Skeletal muscle satellite cell (primary cell): ENCODE measurements at regions not wholly inside any gene's neighbourhood (a gene's known extent, or its start where the extent isn't known, plus 50 kb on each side); places are given as distances from the start of the nearest gene placed in this dataset.

Experiments
- H3K27me3 ChIP-seq: 2 replicates; pipeline ENCODE4 v1.7.0; 2013; ENCODE audit warnings: low read length; ENCODE audit not compliant: control insufficient read depth, insufficient read depth
- H3K36me3 ChIP-seq: 2 replicates; pipeline ENCODE4 v1.7.0; 2013; ENCODE audit warnings: mild to moderate bottlenecking, control low read depth, low read length; ENCODE audit not compliant: insufficient read depth
- H3K4me1 ChIP-seq: 2 replicates; pipeline ENCODE4 v1.7.0; 2013; ENCODE audit warnings: low read length; ENCODE audit not compliant: control insufficient read depth, insufficient read depth
- H3K4me2 ChIP-seq: 2 replicates; pipeline ENCODE4 v1.7.0; 2013; ENCODE audit warnings: mild to moderate bottlenecking, low read length
- H3K4me3 ChIP-seq: 2 replicates; pipeline ENCODE4 v1.7.0; 2013; ENCODE audit warnings: low read length
- H3K9ac ChIP-seq: 2 replicates; pipeline ENCODE4 v1.7.0; 2013; ENCODE audit warnings: mild to moderate bottlenecking, low read depth, low read length, moderate library complexity
- H3K9me3 ChIP-seq: replicated peaks from 2 replicates; pipeline ENCODE4 v1.7.0; 2013; ENCODE audit warnings: mild to moderate bottlenecking, control low read depth, low read length

- Histone ChIP-seq H3K36me3 (no peaks in the 10 kb centered on the region), H3K4me1 (no peaks in the 10 kb centered on the region), H3K4me2 (no peak overlapping the region), H3K9ac (no peak overlapping the region), H3K4me3 (no peak overlapping the region), H3K27me3 (no peaks in the 10 kb centered on the region), H3K9me3 (no peaks in the 10 kb centered on the region)
Observed at GRCh38 chr11:29538339-29539036, 478.3 kb downstream of the KCNA4 start.

GRCh38 chr11:29534836-29535235 lies 482.0 kb downstream of the KCNA4 start:
- Histone ChIP-seq H3K4me3 (no peak overlapping the region), H3K9me3 (no peaks in the 10 kb centered on the region), H3K4me2 (no peak overlapping the region), H3K27me3 (no peaks in the 10 kb centered on the region), H3K36me3 (no peaks in the 10 kb centered on the region), H3K4me1 (no peaks in the 10 kb centered on the region), H3K9ac (no peak overlapping the region)

- H3K36me3 ChIP-seq, result no peaks in the 10 kb centered on the region
- H3K4me2 ChIP-seq, result no peak overlapping the region
Observed at GRCh38 chr11:29530961-29531360, 485.9 kb downstream of the KCNA4 start.

DNA sequence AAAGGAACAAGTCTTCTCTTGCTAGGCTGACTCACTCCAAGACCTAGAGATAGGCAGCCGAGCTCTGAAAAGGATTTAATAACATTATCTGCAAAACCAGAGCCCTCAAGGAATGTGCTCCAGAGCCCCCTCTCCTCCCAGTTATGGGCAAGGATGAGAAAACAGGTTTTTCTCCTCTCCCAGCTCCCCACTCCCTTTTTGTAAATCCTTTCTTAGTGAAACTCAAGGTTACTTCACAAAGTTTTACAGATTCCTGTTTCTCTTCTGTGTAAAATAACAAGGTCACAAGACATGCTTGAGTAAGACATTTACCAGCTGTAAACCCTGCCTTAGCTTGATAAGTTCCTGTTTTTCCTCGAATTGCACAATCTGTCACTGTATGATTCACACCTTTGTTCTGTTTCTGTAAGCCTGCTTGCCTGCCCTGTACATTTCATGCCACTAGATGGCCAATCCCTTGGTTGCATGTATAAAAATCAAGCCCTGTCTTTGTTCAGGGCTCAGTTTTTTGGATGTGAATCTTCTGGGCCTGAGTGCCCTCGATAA lies 489.4 kb downstream of the KCNA4 start:
- Histone ChIP-seq H3K4me3 (no peak overlapping the region), H3K36me3 (no peaks in the 10 kb centered on the region), H3K9ac (no peak overlapping the region), H3K9me3 (no peaks in the 10 kb centered on the region), H3K4me1 (no peaks in the 10 kb centered on the region), H3K4me2 (no peak overlapping the region), H3K27me3 (no peaks in the 10 kb centered on the region)

More at GRCh38 chr11:29530961-29531360, 485.9 kb downstream of the KCNA4 start:
- H3K9ac ChIP-seq, result no peak overlapping the region
- H3K9me3 ChIP-seq, result no peaks in the 10 kb centered on the region
- no peaks in the 10 kb centered on the region for H3K4me1 ChIP-seq
- H3K27me3 ChIP-seq, result no peaks in the 10 kb centered on the region
- no peak overlapping the region for H3K4me3 ChIP-seq

DNA sequence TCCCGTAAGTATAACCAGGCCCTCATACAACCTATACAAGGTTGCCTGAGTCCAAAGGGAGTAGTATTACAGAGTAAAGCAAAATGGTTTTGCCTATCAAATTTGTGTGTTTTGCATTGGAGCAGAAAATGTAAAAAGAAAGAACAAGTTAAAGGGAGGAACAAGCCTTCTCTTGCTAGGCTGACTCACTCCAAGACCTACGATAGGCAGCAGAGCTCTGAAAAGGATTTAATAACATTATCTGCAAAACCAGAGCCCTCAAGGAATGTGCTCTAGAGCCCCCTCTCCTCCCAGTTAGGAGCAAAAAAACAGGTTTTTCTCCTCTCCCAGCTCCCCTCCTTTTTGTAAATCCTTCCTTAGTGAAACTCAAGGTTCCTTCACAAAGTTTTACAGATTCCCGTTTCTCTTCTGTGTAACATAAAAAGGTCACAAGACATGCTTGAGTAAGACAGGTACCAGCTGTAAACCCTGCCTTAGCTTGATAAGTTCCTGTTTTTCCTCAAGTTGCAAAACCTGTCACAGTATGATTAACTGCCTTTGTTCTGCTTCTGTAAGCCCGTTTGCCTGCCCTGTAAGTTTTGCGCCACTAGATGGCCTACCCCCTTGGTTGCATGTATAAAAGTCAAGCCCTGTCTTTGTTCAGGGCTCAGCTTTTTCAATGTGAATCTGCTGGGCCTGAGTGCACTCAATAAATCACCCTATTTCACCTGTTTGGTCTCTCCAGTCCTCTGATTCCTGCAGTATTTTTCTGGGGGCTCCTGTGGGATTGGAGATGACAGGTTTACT lies 498.2 kb downstream of the KCNA4 start:
- H3K27me3 ChIP-seq, result no peaks in the 10 kb centered on the region
- no peaks in the 10 kb centered on the region for H3K36me3 ChIP-seq
- H3K9ac ChIP-seq, result no peak overlapping the region
- no peaks in the 10 kb centered on the region for H3K4me1 ChIP-seq
- H3K9me3 ChIP-seq, result peaks cover 3% of the 10 kb centered on the region
- no peak overlapping the region for H3K4me2 ChIP-seq
- H3K4me3 ChIP-seq, result no peak overlapping the region

- H3K9ac ChIP-seq, result no peak overlapping the region
- no peaks in the 10 kb centered on the region for H3K36me3 ChIP-seq
- H3K4me2 ChIP-seq, result no peak overlapping the region
- no peak overlapping the region for H3K4me3 ChIP-seq
- H3K9me3 ChIP-seq, result no peaks in the 10 kb centered on the region
- H3K4me1 ChIP-seq, result no peaks in the 10 kb centered on the region
- no peaks in the 10 kb centered on the region for H3K27me3 ChIP-seq
Observed at GRCh38 chr11:29511394-29511793, 505.4 kb downstream of the KCNA4 start.

DNA sequence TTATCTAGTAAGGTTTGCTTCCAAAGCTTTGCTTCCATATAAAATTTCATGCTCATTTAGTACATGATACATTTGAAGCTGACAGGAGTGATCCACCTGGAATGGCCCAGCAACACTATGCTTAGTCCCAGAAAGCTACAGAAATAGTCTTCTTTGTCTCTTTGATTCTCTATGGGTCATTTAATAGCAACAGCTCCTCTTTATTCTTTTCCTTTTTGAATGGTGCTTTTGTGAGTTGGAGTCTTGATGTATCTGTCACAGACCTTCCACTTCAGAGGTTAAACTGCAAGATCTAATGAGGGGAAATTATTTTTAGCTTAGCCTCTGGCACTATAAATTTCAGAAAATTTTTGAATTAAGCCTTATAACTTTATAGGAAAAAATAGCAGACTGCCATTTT lies 509.5 kb downstream of the KCNA4 start:
- no peak overlapping the region for H3K4me2 ChIP-seq
- no peaks in the 10 kb centered on the region for H3K36me3 ChIP-seq
- no peak overlapping the region for H3K9ac ChIP-seq
- no peak overlapping the region for H3K4me3 ChIP-seq
- no peaks in the 10 kb centered on the region for H3K4me1 ChIP-seq
- no peaks in the 10 kb centered on the region for H3K27me3 ChIP-seq
- no peaks in the 10 kb centered on the region for H3K9me3 ChIP-seq

GRCh38 chr11:29495676-29496075 lies 521.2 kb downstream of the KCNA4 start:
- Histone ChIP-seq H3K4me2 (no peak overlapping the region), H3K9ac (no peak overlapping the region)

GRCh38 chr11:29490938-29491337 lies 525.9 kb downstream of the KCNA4 start:
- no peak overlapping the region for H3K9ac ChIP-seq
- no peaks in the 10 kb centered on the region for H3K36me3 ChIP-seq
- no peak overlapping the region for H3K4me2 ChIP-seq
- H3K9me3 ChIP-seq, result no peaks in the 10 kb centered on the region
- no peak overlapping the region for H3K4me3 ChIP-seq
- H3K27me3 ChIP-seq, result no peaks in the 10 kb centered on the region
- H3K4me1 ChIP-seq, result no peaks in the 10 kb centered on the region

More at GRCh38 chr11:29495676-29496075, 521.2 kb downstream of the KCNA4 start:
- Histone ChIP-seq H3K36me3 (no peaks in the 10 kb centered on the region), H3K4me3 (no peak overlapping the region), H3K9me3 (no peaks in the 10 kb centered on the region), H3K4me1 (no peaks in the 10 kb centered on the region), H3K27me3 (no peaks in the 10 kb centered on the region)

DNA sequence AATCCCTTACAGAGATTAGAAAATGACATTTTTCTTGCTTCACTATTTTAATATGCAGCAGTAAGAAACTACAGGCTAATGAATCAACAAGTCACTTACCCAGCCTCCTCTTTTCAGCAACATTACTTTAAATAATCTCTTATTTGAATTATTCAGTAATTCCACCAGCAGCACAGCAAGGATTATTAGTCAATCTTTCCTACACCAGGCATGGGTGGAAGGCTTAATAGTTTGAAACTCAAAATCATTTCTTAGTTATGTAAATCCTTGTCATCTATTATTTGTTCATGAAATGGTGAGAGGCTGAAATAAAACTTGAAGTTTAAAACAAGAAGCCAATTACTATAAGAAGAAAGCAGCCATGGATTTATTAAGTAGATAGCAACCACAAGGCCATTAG lies 530.5 kb downstream of the KCNA4 start:
- Histone ChIP-seq H3K4me2 (no peak overlapping the region), H3K36me3 (no peaks in the 10 kb centered on the region), H3K9ac (no peak overlapping the region), H3K4me3 (no peak overlapping the region), H3K4me1 (no peaks in the 10 kb centered on the region), H3K27me3 (no peaks in the 10 kb centered on the region), H3K9me3 (no peaks in the 10 kb centered on the region)

DNA sequence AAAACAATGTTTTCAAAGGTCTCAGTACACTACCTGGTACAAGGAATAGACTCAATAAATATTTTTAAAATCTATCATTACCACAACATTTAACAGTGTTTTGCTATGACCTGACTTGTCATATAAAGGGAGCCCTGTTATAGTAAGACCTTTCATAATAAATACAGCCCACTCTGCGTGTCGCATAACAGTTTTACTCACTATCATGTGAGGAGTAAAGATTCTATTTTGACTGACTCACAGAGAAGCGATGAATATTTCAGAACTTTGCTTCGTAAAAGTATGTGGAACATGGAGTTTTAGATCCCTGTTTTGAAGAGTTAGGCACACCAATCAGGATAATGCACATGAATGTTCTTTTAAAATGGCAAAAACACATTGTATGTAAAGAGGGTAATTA lies 531.2 kb downstream of the KCNA4 start:
- Histone ChIP-seq H3K27me3 (no peaks in the 10 kb centered on the region), H3K4me3 (no peak overlapping the region), H3K9ac (no peak overlapping the region), H3K9me3 (no peaks in the 10 kb centered on the region), H3K4me1 (no peaks in the 10 kb centered on the region), H3K36me3 (no peaks in the 10 kb centered on the region), H3K4me2 (no peak overlapping the region)
